ENCODE measurements at regions not wholly inside any gene's neighbourhood (a gene's known extent, or its start where the extent isn't known, plus 50 kb on each side); places are given as distances from the start of the nearest gene placed in this dataset.
A peak's percentile ranks its signal among the peaks of the same experiment; 100 is the strongest.

DNA sequence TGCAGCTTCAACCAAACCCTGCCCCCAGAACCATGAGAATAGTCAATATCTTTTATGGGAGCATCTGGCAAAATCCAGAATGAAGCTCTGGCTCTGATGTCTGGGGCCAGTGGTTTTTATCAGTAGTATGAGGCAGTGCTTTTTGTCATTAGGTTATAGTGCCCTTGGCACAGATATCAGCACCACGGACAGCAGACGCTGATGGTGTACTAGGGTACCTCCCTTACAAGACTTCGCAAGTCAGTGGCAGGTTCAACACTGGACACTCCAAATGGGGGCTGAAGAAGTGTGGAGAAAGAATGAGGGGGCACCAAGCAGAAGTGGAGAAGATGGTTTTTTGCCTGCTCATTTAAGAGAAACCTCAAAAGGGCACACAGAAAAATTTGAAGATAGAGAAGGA is 68.2 kb upstream of the E2F7 start:
- Mint-ChIP-seq H3K27me3 (ENCODE audit: unreplicated experiment) (peaks cover 50% of the 10 kb centered on the region), H3K4me1 (ENCODE audit: low read depth, unreplicated experiment) (no peaks in the 10 kb centered on the region), H3K36me3 (ENCODE audit: insufficient read depth, unreplicated experiment) (no peaks in the 10 kb centered on the region), H3K27ac (ENCODE audit: unreplicated experiment) (no peak overlapping the region), H3K4me3 (ENCODE audit: low read depth, unreplicated experiment) (no peak overlapping the region), H3K9me3 (ENCODE audit: low read depth, unreplicated experiment) (no peaks in the 10 kb centered on the region)
- BruUV-seq (replicated peaks), result no TSS peak
- DNase-seq, result peak; percentile 67
- CTCF ChIA-PET, result no interaction called here
- intact Hi-C loops (cut with micrococcal nuclease; ENCODE audit: unreplicated experiment), result loop anchor here (2.0 kb wide), 1 partner anchor 69 kb away; the partner anchor contains the start of gene E2F7
- TF ChIP-seq, protein P1, sequence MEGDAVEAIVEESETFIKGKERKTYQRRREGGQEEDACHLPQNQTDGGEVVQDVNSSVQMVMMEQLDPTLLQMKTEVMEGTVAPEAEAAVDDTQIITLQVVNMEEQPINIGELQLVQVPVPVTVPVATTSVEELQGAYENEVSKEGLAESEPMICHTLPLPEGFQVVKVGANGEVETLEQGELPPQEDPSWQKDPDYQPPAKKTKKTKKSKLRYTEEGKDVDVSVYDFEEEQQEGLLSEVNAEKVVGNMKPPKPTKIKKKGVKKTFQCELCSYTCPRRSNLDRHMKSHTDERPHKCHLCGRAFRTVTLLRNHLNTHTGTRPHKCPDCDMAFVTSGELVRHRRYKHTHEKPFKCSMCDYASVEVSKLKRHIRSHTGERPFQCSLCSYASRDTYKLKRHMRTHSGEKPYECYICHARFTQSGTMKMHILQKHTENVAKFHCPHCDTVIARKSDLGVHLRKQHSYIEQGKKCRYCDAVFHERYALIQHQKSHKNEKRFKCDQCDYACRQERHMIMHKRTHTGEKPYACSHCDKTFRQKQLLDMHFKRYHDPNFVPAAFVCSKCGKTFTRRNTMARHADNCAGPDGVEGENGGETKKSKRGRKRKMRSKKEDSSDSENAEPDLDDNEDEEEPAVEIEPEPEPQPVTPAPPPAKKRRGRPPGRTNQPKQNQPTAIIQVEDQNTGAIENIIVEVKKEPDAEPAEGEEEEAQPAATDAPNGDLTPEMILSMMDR (IDR thresholded peaks at IDR 0.05; ENCODE audit: unreplicated experiment), result no peak

DNA sequence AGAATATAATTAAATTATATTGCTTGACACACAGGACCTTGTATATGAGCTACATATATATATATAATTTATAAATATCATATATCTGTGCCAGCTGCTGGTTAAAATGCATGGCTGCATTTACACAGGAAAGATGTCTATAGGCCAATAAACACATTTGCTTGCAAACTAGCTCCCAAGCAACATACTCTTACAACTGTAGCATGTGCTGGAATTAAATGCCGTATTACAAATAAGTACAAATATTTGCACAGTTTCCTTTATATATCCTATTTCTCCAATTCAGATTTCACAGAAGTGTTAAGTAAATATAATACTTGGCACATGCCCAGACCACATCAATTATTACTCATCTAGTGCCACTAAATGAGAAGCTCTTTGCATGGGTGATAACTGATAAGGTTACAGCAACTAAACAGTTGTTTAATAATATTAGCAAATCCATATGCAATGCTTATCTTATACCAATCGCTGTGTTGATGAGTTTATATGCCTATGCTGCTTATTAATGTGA is 66.7 kb upstream of the E2F7 start:
- no peaks in the 10 kb centered on the region for H3K4me1 Mint-ChIP-seq (ENCODE audit: low read depth, unreplicated experiment)
- H3K27ac Mint-ChIP-seq (ENCODE audit: unreplicated experiment), result no peak overlapping the region
- no peak overlapping the region for H3K4me3 Mint-ChIP-seq (ENCODE audit: low read depth, unreplicated experiment)
- no peaks in the 10 kb centered on the region for H3K36me3 Mint-ChIP-seq (ENCODE audit: insufficient read depth, unreplicated experiment)
- DNase-seq, result peak; percentile 19
- H3K27me3 Mint-ChIP-seq (ENCODE audit: unreplicated experiment), result peaks cover 36% of the 10 kb centered on the region
- TF ChIP-seq, protein P1 (IDR thresholded peaks at IDR 0.05; ENCODE audit: unreplicated experiment), result no peak
- CTCF ChIA-PET, result interaction anchor here (0.6 to 1.2 kb wide), 3 partner anchors 9 to 108 kb away, joined by 3 to 7 read pairs (median 3); no protein-coding TSS in a partner anchor
- BruUV-seq (replicated peaks), result no TSS peak
- no peaks in the 10 kb centered on the region for H3K9me3 Mint-ChIP-seq (ENCODE audit: low read depth, unreplicated experiment)
- intact Hi-C loops (cut with micrococcal nuclease; ENCODE audit: unreplicated experiment), result loop anchor here (2.0 kb wide), 1 partner anchor 67 kb away; the partner anchor contains the start of gene E2F7

DNA sequence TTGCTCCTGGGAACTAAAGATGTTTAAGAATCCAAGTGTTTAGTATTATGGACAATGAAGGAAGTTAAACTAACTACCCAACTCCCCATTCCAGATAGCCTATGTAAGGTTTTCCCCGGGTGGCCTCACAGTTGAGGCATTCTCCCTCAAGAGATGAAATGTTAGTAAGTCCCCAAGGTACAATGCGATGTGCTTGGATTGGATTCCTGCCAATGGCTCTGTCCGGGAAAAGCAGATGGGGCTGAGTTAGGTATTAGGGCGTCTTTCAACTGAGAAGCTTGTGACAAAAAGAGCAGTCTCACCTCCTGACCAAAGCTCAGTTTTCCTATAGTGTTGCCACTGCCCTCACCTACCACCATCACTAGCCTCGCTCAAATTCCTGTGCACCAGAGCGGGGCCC is 64.8 kb upstream of the E2F7 start:
- no peak overlapping the region for H3K27ac Mint-ChIP-seq (ENCODE audit: unreplicated experiment)
- CTCF ChIA-PET, result no interaction called here

DNA sequence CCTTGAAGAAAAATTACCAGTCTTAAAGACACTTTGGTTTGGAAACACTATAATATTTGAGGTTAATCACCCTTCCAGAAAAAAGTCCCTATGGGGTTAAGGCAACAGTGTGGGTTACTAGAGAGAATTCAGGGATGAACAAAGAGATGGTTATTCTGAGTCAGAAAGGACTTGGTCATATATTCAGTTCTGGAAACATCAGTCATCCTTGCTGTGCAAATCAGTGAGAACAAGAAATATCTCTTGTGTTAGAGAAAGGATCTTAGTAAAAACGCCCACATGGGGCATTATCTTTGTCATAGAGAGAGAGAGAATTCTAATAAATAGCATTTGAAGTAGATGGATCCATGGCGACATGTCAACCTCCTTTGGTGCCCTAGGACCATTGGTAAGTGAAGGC is 59.4 kb upstream of the E2F7 start:
- TF ChIP-seq, protein P1 (IDR thresholded peaks at IDR 0.05; ENCODE audit: unreplicated experiment), result no peak
- intact Hi-C loops (cut with micrococcal nuclease; ENCODE audit: unreplicated experiment), result loop anchor here (5.0 kb wide), 1 partner anchor 62 kb away; no protein-coding TSS in a partner anchor
- BruUV-seq (replicated peaks), result no TSS peak
- CTCF ChIA-PET, result no interaction called here
- Mint-ChIP-seq H3K9me3 (ENCODE audit: low read depth, unreplicated experiment) (peaks cover 6% of the 10 kb centered on the region), H3K4me1 (ENCODE audit: low read depth, unreplicated experiment) (peaks cover 27% of the 10 kb centered on the region), H3K4me3 (ENCODE audit: low read depth, unreplicated experiment) (no peak overlapping the region), H3K36me3 (ENCODE audit: insufficient read depth, unreplicated experiment) (peaks cover 6% of the 10 kb centered on the region), H3K27ac (ENCODE audit: unreplicated experiment) (no peak overlapping the region), H3K27me3 (ENCODE audit: unreplicated experiment) (no peaks in the 10 kb centered on the region)
- DNase-seq, result no peak

More for the DNA sequence above, 64.8 kb upstream of the E2F7 start:
- Mint-ChIP-seq H3K36me3 (ENCODE audit: insufficient read depth, unreplicated experiment) (no peaks in the 10 kb centered on the region), H3K27me3 (ENCODE audit: unreplicated experiment) (peaks cover 22% of the 10 kb centered on the region), H3K4me1 (ENCODE audit: low read depth, unreplicated experiment) (no peaks in the 10 kb centered on the region), H3K9me3 (ENCODE audit: low read depth, unreplicated experiment) (no peaks in the 10 kb centered on the region), H3K4me3 (ENCODE audit: low read depth, unreplicated experiment) (no peak overlapping the region)
- BruUV-seq (replicated peaks), result no TSS peak
- TF ChIP-seq, protein P1 (IDR thresholded peaks at IDR 0.05; ENCODE audit: unreplicated experiment), result no peak
- intact Hi-C loops (cut with micrococcal nuclease; ENCODE audit: unreplicated experiment), result no loop called here
- DNase-seq, result no peak
